ENCODE measurements at regions not wholly inside any gene's neighbourhood (a gene's known extent, or its start where the extent isn't known, plus 50 kb on each side); places are given as distances from the start of the nearest gene placed in this dataset.

DNA sequence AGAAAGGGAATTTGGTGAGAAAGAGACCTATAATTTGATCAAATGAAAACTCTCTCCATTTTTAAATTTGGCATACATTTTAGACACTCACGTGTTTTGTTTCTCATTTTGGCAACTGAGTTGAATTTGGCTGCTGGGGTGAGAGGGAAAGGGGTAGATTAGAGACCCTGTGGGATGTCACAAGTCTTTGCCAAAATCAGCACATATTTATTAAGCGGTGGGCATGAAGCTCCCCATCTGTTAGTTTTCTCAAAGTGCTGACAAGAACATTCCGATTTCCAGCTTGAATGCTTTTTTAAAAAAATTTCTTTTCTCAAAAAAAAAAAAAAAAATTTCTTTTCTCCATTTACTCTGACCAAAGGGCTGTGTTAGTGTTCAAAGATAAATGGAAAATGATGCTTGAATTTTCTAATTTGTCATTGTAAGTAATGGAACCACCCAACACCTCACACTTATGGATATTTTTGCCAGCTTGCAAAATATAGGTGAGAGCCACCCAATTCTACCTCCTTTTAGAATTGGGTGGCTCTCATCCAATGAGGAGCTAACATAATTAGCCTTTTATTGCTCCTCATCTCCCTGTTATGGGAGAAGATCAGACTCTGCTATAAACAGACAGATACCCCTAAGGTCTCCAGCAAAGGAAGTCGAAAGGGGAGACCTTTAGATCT lies 222.9 kb upstream of the FN1 start:
- TF ChIP-seq POLR2A (IDR thresholded peaks at IDR 0.05): no peak
- TF ChIP-seq, protein P1, sequence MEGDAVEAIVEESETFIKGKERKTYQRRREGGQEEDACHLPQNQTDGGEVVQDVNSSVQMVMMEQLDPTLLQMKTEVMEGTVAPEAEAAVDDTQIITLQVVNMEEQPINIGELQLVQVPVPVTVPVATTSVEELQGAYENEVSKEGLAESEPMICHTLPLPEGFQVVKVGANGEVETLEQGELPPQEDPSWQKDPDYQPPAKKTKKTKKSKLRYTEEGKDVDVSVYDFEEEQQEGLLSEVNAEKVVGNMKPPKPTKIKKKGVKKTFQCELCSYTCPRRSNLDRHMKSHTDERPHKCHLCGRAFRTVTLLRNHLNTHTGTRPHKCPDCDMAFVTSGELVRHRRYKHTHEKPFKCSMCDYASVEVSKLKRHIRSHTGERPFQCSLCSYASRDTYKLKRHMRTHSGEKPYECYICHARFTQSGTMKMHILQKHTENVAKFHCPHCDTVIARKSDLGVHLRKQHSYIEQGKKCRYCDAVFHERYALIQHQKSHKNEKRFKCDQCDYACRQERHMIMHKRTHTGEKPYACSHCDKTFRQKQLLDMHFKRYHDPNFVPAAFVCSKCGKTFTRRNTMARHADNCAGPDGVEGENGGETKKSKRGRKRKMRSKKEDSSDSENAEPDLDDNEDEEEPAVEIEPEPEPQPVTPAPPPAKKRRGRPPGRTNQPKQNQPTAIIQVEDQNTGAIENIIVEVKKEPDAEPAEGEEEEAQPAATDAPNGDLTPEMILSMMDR (IDR thresholded peaks at IDR 0.05): no peak
- Histone ChIP-seq H3K27ac (no peak overlapping the region), H3K4me1 (no peaks in the 10 kb centered on the region), H3K9me3 (no peaks in the 10 kb centered on the region), H3K27me3 (no peaks in the 10 kb centered on the region), H3K4me3 (no peak overlapping the region), H3K36me3 (replicated peaks in 1 of 2; ENCODE audit: insufficient read depth in 1 of 2, low read depth in 2 of 2) (no peaks in the 10 kb centered on the region)
- DNase-seq: no peak
- no peak for ATAC-seq
- intact Hi-C loops (cut with DNase I): no loop called here
- WGBS, 2 donors: 51 to 61% methylated on average over 4 of the region's 4 CpGs

DNA sequence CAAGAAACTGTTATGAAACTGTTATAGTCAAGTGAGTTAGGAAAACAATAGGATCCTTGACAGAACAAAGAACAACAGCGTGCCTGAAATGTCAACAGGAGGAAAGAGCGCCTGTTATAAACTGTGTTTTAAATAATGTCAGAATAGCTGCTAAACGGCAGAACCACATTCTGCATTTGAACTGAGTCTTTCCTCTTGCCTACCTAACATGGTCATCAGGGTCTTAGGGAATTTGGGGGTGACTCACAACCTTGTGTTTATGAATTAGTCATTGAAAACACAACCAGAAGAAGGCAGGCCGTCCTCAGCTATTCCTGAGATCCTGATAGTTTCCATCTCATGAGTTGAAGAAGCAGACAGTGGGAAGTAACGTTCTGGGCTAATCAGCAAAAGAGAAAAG lies 222.0 kb upstream of the FN1 start:
- TF ChIP-seq, protein P1 (IDR thresholded peaks at IDR 0.05): no peak
- TF ChIP-seq POLR2A (IDR thresholded peaks at IDR 0.05): no peak
- intact Hi-C loops (cut with DNase I): no loop called here
- H3K36me3 ChIP-seq (replicated peaks in 1 of 2; ENCODE audit: insufficient read depth in 1 of 2, low read depth in 2 of 2): no peaks in the 10 kb centered on the region
- H3K27me3 ChIP-seq: no peaks in the 10 kb centered on the region
- no peaks in the 10 kb centered on the region for H3K9me3 ChIP-seq
- ATAC-seq (no peak), DNase-seq (no peak)
- no peaks in the 10 kb centered on the region for H3K4me1 ChIP-seq
- no peak overlapping the region for H3K27ac ChIP-seq
- WGBS, 2 donors: 38 to 52% methylated on average over 5 of the region's 5 CpGs
- no peak overlapping the region for H3K4me3 ChIP-seq

DNA sequence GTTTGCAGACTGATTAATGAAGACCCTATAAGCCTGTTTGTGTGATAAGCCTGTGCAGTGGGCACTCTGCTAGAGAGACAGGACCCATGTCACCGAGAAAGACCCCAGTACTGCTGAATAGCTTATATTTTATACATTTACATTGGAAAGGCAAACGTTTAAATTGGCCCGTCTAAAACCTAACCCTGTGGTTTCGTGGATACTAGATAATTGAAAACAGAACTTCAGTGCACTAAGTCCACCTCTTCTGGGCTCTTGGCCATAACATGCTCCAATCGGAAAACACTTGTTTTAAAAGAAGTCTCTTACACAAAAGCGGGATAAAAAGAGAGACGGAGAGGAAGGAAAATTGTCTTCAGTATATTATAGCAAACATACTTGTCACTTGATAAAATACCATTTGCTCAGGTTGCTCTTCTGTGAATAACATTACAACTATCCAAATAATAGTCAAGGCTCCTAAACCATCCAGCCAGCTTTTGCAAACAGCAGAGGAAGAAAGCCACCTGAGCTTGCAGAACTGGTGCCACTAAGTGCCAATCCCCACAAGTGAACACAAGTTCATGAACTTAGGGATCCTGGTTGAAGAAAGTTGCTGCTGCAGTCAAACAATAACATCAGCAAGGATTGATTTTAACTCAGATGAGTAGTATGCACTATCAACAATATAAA lies 218.4 kb upstream of the FN1 start:
- no peak for TF ChIP-seq POLR2A (IDR thresholded peaks at IDR 0.05)
- TF ChIP-seq, protein P1 (IDR thresholded peaks at IDR 0.05): no peak
- no peaks in the 10 kb centered on the region for H3K36me3 ChIP-seq (replicated peaks in 1 of 2; ENCODE audit: insufficient read depth in 1 of 2, low read depth in 2 of 2)
- H3K27me3 ChIP-seq: no peaks in the 10 kb centered on the region
- no peaks in the 10 kb centered on the region for H3K4me1 ChIP-seq
- no peak for ATAC-seq
- DNase-seq: no peak
- no peaks in the 10 kb centered on the region for H3K9me3 ChIP-seq
- H3K4me3 ChIP-seq: no peak overlapping the region
- intact Hi-C loops (cut with DNase I): no loop called here
- H3K27ac ChIP-seq: no peak overlapping the region
- 37 to 45% methylated on average over 7 of the region's 7 CpGs for WGBS, 2 donors

DNA sequence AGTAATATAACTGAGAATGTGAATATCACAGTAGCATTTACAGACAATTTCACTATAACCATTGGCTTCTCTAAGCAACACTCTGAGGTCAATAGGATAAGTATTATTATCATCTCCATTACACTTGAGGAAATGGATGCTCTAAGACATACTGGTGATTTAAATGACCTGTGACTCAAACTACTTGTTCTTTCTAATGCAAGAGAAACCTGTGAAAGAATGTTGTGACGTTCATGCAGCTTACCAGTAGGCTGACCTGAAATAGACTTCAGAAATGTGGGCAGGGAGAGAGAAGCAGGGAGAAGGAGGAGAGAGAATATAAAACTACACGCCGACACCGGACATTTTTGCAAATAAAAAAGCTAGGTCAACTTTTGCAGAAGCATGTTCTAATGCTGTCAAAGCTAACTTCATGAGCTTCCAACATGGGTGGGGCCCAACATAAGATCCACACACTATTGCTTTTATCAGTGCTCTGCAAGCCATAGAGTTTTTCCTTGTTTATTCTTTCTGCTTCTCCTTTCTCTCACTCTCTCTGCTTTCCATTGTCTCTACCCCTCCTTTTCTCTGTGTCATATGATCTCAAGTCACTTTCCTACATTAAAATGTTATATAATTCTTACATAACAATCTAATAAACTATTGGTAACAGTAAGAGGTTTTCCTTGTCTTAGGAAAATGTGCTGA lies 217.6 kb upstream of the FN1 start:
- intact Hi-C loops (cut with DNase I): no loop called here
- Histone ChIP-seq H3K9me3 (no peaks in the 10 kb centered on the region), H3K4me3 (no peak overlapping the region), H3K4me1 (no peaks in the 10 kb centered on the region), H3K27me3 (no peaks in the 10 kb centered on the region), H3K36me3 (replicated peaks in 1 of 2; ENCODE audit: insufficient read depth in 1 of 2, low read depth in 2 of 2) (no peaks in the 10 kb centered on the region), H3K27ac (no peak overlapping the region)
- TF ChIP-seq, protein P1 (IDR thresholded peaks at IDR 0.05): no peak
- no peak for TF ChIP-seq POLR2A (IDR thresholded peaks at IDR 0.05)
- WGBS, 2 donors: 31 to 38% methylated on average over 3 to 4 of the region's 4 CpGs
- no peak for DNase-seq
- no peak for ATAC-seq

Measured in body of pancreas (tissue), 4 donors.